RKO (cell line): ENCODE measurements at regions not wholly inside any gene's neighbourhood (a gene's known extent, or its start where the extent isn't known, plus 50 kb on each side); places are given as distances from the start of the nearest gene placed in this dataset.
"Not testable (repeated sequence)": the region's sequence is repeated elsewhere in the genome, so short reads cannot be mapped to it uniquely, and the experiment has no call there.

Experiments
- DNase-seq: peaks from one replicate; pipeline ENCODE4 v3.0.0-alpha.2; 2016; ENCODE audit warnings: low spot score

DNA sequence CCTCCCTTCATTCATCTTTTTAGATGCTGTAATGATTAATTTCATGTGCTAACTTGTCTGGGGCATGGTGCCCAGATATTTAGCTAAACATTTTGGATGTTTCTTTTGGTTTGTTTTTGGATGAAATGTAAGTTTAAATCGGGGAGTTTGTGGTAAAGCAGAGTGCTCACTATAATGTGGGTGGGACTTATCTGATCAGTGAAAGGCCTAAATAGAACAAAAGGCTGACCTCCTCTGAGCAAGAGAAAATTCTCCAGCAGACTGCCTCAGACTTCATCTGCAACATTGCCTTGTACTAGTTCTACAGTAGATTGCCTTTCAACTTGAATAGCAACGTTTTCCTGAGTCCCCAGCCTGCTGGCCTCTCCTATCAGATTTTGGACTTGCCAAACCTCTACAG is 183.6 kb downstream of the S1PR1 start:
- DNase-seq, result no peak

DNA sequence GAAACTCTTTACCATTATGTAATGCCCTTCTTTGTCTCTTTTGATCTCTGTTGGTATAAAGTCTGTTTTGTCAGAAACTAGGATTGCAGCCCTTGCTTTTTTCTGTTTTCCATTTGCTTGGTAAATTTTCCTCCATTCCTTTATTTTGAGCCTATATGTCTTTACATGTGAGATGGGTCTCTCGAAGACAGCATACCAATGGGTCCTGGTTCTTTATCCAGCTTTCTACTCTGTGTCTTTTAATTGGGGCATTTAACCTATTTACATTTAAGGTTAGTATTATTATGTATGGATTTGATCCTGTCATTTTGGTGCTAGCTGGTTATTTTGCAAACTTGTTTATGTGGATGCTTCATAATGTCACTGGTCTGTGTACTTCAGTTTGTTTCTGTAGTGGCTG is 191.3 kb downstream of the S1PR1 start:
- not testable (repeated sequence) for DNase-seq

DNA sequence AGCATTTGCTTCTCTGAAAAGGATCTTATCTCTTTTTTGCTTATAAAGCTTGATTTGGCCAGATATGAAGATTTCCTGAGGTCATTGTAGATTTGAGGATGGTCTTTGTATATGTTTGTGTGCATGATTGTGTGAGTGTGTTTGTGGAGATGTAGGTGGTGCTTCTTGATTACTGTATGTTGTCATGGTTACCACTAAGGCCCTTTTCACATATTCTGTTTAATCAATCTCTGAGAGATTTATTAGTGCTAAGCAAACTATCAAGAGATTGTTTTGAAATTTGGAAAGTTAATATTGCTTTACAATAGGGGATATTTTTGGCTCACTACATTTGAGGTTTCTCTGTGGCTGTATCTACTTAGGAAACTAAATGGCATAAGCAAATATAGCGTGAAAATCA is 191.7 kb downstream of the S1PR1 start:
- DNase-seq, result no peak

DNA sequence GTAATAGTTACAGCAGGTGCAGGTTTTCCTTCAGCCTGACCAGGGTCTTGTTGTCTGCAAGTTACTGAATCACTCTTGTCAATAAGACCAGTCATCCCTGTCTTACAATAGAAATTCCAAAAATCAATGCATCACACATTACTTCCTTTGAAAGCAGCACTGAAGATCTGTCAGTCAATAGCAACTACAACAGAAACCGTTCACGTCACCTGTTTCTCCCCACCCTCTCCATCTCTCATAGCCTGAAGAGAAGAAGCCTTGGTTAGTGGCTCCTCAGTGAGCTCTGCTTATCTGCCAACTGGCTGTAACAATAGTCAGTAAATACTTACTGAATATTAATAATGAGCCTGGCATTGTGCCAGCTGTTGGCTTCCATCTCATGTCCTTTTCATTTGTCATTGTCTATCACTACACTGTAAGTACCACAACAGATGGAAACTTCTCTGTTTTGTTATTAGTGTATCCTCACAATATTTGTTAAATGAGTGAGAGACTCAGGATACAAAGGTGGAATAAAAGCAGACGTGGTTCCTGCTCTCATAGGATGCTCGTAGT is 195.2 kb downstream of the S1PR1 start:
- DNase-seq, result no peak

DNA sequence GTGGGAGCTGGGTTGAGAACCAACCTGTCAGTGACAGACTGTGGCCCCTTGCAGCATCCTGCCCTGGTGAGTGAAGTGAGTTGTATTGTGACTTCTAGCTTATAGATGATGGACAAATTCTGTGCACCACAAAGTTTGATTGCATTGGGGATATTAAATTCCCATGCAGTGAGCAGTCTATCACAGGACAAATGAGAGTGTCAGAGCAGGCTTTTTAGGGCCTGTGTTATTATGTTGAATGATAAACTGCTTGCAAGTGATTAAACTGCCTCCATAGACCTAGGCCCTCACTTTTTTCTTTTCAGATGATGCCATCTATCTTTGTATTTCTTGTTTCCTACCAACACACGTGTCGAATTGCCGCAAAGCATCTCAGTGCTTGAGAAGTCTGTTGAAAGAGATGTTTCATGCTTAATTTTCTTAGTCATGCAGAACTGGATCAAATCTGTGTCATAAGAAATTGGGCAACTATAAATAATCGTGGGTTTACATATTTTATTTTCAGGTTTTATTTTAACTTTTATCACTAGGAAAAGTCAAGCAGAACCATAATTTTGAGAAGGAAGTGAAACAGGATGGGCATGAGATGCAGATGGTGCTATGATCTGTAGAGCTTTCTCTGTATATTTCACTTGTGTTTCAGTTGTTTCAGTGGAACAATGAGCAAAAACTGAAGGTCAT is 199.2 kb downstream of the S1PR1 start:
- no peak for DNase-seq

DNA sequence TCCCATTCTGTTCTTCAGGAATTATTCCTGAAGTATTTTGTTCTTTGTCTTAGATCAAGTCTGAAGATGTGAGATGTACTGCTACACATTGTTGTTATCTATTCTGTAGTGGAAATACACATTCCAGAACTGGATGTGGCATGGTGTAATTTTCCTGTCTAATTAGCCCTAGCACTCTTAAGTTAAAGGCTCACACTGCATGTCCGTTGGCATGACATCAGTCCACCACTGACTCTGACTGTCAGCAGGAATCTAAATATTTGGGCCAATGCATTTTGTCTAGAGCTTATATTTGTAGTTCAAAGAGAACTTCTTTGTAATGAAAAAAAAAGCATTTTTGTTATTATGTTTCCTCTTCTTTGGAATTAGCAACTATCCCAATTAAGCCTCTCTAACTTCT is 201.0 kb downstream of the S1PR1 start:
- no peak for DNase-seq

DNA sequence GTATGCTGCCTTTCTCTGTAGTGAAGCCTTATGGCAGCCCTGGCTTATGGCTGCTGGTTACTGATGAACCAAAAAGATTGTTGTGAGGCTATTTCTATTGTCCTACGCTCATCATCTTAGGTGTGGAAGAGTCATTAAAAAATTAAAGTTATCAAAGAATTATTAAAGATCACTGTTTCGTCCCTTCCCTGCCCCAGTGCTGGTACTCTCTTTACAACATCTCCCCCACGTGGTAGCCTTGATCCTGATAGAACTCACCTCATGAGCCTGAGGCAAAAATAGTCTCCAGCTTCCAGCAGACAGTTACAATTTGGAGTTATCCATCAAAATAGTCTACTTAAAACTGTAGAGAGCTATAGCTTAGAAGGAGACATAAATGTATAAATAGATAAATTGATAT is 201.5 kb downstream of the S1PR1 start:
- peak; percentile 9 for DNase-seq

DNA sequence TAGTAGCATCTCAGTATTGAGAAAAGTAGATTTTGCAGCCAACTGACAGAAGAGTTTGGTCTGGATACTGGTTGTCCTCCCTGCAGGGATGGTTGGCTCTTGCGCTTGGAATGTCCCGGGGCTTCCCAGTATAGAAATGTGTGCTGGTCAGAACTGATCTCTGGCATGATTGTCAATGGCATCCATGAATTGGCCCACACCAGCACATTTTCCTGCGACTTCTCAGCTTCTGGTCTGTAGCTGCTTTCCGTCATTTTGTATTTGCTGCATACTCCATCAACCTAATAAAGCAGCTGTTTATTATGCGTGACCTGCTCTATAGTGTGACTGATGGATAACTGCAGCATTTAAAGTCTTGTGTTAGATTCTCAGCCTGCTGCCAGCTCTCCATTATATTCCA is 203.7 kb downstream of the S1PR1 start:
- no peak for DNase-seq

DNA sequence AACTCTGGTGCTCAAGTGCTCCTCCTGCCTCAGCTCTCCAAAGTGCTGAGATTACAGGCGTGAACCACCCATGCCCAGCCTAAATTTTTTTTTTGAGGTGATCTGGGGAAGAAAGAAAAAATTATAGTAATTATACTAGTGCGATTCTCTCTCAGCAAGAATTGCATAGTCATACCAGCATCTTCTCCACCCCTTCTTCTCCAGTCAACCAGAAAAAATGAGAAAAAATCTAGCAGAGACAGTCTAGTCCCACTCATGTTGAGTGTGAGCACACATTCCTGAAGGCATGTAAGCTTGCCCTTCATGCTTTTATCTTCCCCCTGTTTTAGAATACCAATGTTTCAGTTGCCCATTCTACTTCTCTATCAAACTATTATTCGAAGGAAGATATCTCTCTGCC is 207.6 kb downstream of the S1PR1 start:
- DNase-seq, result no peak

DNA sequence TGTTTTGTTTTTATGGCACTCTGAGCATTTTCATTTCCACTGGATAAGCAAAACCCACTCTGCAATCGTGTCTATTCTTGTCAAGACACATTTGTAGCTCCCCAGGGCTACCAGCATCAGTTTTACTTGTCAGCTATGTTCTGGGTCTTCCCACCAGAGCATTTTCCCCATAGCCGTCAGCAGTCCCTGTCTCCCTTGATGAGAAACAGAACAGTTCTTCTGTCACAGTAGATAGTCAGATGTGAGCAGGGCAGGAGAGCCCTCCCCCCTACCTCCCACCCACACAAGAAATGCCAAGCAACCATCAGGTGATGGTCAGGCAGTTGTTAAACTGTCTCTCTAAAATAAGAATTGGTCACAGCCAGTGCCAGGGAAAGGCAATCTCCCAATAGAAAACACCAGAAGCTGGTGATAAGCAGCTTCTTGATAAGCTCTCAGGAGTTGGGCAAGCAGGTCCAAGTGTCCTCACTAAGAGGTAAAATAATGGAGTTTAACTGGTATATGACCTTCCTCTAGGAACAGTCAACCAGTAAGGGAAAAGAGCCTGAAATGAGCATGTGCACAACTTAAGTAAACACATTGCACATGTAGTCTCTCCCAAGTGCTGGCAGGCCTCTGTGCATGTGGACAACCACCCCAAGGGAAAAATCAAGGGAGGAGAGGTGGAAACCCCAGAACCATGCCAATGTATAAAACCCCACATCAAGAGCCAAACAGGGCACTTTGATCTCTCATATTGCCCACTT is 208.2 kb downstream of the S1PR1 start:
- no peak for DNase-seq

DNA sequence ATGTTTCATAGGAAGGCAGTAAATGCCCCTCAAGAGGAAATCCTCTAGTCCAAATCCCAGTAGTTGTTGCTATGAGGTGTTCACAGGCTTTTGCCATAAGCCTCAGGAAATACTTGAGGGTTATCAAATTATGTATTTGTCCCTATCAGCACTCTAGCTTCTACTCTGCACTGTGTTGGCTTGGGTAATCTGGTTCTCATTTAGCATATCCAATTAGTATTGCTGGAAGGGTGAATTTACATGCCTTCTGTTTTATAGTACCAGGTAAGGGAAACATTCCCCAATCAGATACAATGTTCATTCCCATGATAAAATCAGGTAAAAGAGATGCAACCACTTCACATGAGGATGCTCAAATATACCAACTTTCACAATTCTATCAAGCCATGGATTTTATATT is 211.2 kb downstream of the S1PR1 start:
- no peak for DNase-seq

DNA sequence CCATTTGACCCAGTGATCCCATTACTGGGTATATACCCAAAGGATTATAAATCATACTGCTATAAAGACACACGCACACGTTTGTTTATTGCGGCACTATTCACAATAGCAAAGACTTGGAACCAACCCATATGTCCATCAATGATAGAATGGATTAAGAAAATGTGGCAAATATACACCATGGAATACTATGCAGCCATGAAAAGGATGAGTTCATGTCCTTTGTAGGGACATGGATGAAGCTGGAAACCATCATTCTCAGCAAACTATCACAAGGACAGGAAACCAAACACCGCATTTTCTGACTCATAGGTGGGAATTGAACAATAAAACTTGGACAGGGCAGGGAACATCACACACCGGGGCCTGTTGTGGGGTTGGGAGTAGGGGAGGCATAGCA is 213.9 kb downstream of the S1PR1 start:
- not testable (repeated sequence) for DNase-seq

DNA sequence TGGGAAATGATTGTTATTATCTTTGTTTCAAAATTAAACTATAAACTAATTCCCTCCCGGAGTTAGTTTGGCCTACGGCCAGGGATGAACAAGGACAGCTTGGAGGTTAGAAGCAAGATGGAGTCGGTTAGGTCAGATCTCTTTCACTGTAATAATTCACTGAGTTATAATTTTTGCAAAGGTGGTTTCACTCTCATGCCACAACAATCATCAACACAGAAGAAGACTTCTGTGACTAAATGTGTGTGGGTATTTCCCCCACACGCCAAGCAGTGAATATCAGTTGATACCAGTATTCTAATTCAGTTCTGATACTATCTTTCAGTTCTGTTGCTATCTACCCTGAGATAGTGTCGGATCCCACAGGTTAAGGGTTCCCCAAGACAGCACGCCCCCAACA is 215.1 kb downstream of the S1PR1 start:
- no peak for DNase-seq

DNA sequence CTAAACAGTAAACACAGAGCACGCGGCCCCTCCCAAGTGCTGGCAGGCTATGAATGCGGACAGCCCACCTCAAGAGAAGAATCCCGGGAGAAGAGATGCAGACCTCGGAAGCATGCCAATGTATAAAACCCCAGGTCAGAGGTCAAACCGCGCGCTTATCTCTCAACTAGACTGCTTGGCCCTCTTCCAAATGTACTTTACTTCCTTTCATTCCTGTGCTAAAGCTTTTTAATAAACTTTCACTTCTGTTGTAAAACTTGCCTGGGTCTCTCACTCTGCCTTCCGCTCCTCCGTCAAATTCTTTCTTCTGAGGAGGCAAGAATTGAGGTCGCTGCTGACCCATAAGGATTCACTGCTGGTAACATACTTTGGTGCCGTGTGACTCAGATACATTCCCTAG is 216.0 kb downstream of the S1PR1 start:
- no peak for DNase-seq

DNA sequence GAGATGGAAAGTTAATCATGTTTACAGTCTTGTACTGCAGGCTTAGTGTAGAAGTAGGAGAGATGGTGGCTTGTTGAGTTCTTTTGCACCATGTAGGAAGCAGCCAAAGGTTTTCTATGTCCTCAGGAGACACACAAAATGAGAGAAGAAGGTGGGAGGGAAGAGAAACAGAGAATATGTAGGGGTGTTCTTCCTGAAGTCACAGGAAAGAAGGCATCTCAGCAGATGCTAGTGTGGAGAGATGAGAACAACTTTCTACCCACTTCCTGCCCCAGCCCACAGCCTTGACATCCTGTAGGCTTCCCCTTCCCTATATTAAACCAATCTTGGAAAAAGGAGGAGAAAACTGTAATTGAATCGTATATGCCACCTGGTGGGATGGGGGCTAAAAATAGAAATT is 217.0 kb downstream of the S1PR1 start:
- DNase-seq, result no peak

DNA sequence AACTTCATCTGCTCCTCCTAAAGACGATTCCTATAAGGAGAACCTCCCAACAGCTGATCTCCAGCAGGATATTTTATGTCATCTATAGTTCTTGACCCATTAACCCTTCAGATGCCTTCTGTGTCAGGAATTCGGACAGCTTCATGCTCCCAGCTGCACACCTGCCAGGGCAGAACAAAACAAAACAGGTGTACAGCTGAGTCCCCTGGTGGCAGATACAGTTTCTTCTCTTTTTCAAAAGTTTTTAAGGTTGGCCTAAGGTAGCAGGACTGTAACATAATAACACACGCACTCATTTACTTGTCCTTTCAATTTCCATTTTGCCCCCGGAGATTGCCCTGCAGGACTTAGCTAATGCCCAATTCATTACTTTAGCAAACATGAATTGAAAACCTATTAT is 218.3 kb downstream of the S1PR1 start:
- no peak for DNase-seq

DNA sequence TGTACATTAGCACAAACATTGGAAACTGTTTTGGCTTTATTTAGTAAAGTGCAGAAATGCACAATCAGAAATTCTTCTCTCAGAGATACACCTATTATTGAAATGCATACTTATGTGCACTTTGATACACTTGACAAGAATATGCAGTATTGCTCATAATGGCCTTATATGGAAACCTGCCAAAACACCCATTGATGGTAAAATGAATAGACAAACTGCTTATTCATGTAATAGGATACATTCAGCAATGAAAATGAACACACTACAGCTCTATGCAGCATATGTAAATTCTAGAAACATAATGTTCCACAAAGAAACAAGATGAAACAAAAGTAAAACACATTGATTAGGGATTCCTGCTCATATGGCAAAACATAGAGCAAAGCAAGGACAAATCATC is 223.9 kb downstream of the S1PR1 start:
- DNase-seq, result no peak

DNA sequence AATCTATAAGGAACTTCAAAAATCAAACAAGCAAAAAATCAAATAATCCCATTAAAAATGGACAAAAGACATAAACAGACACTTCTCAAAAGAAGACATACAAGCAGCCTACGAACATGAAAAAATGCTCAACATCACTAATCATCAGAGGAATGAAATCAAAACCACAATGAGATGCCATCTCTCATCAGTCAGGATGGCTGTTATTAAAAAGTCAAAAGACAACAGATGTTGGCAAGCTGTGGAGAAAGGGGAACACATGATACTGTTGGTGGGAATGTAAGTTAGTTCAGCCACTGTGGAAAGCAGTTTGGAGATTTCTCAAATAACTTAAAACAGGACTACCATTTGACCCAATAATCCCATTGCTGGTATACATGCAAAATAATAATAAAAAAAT is 226.4 kb downstream of the S1PR1 start:
- no peak for DNase-seq

DNA sequence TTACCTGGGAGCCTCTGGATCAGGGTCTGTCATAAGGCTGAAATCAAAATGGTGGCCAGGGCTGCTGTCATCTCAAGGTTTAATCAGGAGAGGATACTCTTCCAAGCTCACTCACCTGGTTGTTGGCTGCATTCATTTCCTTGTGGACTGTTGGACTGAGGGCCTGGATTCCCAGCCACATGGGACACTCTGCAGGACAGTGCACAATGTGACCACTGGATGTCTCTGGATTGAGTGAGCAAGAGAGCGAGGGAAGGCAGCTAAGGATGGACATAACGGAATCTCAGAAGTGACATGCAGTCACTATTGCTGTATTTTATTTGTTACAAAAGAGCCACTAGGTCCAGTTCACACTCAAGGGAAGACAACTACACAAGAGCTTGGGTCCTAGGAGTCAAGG is 229.1 kb downstream of the S1PR1 start:
- no peak for DNase-seq

DNA sequence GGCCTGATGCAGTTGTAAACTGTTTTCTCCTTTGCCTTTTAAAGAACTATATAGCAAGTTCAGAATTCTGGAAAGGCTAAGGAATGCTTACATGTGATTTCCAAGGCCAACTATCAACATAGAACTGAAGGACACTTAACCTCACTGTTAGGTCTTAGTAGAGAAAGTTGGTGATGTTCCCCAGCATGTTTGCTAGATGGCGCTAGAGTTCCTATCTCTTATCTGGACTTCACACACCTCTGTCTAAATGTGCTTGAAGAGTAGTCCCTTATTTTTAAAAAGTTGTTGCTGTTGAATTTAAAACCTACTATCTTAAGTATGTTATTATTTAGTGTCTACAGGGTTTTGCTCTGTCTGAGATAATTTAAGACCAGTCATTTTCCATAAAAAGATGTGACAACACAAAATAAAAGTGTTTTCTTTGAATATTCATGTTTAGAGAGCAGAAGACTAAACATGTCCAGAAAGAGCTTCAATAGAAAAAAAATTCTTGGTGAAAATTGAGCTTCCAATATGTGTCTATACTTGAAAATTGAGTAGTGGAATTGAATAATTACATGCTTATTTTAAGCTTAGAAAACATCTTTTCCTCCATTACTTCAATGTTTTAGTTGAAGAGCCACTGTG is 237.3 kb downstream of the S1PR1 start:
- peak; percentile 50 for DNase-seq

DNA sequence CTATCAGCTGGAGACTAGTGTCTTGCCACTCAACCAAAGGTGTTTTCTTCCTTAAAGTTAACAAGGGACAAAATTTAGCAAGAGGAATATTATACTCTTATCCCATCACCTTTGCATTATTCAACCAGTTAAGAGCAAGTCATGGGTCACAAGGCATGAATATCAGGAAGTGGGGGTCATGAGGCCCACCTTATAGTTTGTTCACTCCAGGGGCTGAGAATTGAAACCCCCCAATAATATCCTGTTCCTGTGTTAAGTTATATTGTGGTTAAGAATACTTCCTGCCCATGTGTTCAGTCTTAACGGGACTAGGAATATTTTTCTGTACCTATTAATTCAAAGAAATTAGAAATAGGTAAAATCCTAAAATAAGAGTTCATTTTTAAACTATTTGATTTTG is 239.7 kb downstream of the S1PR1 start:
- DNase-seq, result no peak

DNA sequence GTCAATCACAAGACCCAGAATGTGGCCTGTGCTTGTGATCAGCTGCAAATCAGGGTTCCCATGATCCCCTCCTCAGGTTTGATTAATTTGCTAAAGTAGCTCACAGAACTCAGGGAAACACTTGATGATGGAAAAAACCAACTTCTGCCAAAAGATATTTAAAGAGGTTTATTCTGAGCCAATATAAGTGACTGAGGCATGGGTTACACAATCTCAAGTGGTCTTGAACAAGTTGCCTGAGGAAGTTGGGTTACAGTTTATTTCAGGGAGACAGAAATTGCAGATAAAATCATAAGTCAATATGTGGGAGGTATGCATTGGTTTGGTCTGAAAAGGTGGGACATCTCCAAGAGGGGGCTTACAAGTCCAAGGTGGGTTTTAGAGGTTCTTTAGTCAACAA is 243.1 kb downstream of the S1PR1 start:
- no peak for DNase-seq

DNA sequence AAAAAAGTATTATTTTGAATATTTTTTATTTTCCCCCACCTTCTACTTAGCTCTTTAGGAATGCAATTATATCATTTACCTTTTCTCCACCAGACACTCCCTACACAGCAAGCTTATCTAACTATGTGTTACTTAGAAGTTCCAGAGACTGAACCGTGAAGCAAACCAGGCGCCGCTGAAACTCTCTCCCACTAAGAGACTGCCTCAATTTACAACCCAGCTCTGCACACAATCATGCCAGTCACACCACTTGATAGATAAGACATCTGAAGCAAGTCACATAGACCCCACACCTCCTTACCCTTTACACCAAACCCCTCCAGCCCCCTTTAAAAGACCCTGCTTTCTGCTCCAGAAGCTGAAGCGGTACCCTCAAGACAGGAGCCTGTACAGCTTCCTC is 245.5 kb downstream of the S1PR1 start:
- DNase-seq, result no peak
